ENCODE measurements at regions not wholly inside any gene's neighbourhood (a gene's known extent, or its start where the extent isn't known, plus 50 kb on each side); places are given as distances from the start of the nearest gene placed in this dataset.
"Not testable (repeated sequence)": the region's sequence is repeated elsewhere in the genome, so short reads cannot be mapped to it uniquely, and the experiment has no call there.

GRCh38 chr3:178095522-178095921 lies 440.7 kb upstream of the KCNMB2 start:
- DNase-seq: no peak

- no peak for DNase-seq
Observed at GRCh38 chr3:178096955-178097354, 439.3 kb upstream of the KCNMB2 start.

DNA sequence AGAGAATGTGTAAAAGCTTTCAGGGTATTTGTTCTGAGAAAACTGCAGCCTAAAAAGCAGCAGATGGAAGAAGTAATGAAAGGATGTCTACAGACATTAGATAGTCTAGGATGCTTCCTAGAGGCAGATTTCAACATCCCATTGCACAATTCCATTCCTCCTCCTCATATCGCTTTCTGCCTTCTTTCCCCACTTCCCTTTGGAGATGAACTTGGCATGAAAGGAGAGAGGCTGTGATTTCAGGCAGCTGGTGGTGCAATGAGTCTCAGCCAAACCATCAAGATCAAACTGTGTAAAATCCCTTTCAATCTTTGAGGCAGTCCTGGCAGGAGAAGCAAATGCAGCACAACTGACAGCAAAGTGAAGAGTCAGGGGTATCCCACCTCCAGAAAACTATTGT lies 438.7 kb upstream of the KCNMB2 start:
- no peak for DNase-seq

- no peak for DNase-seq
Observed at GRCh38 chr3:178099274-178099673, 437.0 kb upstream of the KCNMB2 start.

DNA sequence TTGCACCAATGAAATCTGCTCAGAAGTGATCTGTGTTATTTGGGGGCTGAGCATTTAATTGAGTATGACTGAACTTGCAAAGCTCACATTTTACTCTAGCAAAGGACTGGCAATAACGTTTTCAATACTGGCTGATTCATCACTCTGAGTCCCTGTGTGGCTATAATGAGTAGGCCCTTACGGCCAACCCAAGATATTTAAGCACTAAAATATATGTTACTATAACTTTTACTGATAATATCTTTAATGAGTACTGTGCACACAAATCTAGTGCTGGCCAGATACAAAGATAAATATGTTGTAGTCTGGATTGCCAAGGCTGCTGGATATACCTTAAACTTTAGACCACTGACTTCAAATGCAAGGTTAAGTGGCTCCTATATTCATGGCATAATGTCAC lies 436.4 kb upstream of the KCNMB2 start:
- DNase-seq: no peak

DNA sequence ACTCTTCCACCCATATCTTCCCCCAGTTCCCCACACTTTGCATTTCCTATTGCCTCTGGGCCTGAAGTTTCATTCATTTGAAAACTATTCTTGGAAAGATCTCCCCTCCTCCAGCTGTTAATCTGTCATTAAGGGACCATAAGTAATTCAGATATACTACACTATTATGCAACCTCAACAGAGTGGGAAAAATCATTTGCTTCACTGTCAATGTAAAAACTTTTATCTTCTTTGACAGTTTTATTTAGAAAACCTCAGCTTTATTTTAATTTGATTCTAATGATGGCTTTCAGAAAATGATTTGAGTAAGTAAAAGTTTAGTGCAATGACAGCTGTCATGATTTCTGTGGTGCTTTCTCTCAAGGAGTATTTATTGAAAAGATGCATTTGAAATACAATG lies 435.3 kb upstream of the KCNMB2 start:
- DNase-seq: no peak

GRCh38 chr3:178103140-178103539 lies 433.1 kb upstream of the KCNMB2 start:
- DNase-seq: no peak

DNA sequence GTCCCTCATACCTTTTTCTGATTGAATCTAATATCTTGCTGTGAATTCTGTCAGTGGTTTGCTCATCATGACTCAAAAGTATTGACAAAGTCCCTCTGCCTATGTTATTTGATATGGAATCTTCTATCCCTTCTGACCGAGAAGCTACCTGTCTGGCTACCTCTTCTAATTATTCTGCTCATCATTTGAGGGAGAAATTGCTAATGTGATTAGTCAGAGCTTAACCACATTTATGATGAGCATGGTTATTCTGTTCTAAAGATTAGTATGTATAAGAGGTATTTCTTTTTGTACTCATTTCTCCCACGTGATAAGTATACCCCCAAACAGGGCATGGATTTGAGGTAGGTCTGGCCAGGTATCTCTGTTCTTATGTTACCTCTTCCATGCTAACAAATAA lies 428.4 kb upstream of the KCNMB2 start:
- no peak for DNase-seq

DNA sequence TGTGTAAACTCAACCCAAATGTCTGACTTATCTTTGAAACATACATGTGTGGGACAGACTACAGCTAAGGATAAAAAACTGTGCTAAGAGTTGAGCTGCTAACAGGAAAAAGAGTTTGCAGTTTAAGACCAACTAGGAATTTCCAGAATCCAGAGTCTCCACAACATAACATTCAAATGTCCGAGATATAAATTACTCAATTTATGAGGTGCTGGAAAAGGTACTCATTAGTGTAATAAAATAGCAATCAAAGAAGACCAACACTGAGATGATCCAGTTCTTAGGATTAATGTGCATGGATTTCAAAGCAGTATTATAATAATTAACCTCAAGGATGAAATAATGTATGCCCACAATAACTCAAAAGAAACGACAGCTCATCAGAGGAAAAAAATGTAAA lies 426.5 kb upstream of the KCNMB2 start:
- DNase-seq: no peak

DNA sequence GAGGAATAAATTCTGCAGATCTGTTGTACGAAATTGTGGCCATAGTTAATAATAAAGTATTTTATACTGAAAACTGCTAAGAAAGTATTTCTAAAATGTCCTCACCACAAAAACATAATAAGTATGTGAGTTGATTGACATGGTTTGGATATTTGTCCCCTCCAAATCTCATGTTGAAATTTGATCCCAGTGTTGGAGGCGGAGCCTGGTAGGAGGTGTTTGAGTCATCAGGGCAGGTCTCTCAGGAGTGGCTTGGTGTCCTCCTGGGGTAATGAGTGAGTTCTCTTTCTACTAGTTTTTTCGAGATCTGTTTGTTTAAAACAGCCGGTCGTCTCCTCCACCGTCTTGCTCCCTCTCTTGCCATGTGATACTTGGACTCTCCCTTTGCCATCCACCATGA lies 424.1 kb upstream of the KCNMB2 start:
- DNase-seq: no peak

- not testable (repeated sequence) for DNase-seq
Observed at GRCh38 chr3:178112552-178112951, 423.7 kb upstream of the KCNMB2 start.

DNA sequence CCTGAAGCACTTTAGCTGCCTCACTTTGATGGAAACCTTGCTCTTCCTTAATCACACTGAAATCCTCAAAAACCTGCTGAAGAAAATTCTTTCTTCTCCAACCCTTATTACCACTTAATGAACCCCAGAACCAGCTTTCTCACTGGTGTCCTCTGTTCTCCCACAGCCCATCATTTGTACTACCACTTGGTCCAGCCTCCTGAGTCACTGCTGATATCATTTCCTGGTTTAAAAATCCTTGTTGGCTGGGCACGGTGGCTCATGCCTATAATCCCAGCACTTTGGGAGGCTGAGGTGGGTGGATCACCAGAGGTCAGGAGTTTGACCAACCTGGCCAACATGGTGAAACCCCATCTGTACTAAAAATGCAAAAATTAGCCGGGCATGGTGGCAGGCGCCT lies 418.6 kb upstream of the KCNMB2 start:
- DNase-seq: no peak

DNA sequence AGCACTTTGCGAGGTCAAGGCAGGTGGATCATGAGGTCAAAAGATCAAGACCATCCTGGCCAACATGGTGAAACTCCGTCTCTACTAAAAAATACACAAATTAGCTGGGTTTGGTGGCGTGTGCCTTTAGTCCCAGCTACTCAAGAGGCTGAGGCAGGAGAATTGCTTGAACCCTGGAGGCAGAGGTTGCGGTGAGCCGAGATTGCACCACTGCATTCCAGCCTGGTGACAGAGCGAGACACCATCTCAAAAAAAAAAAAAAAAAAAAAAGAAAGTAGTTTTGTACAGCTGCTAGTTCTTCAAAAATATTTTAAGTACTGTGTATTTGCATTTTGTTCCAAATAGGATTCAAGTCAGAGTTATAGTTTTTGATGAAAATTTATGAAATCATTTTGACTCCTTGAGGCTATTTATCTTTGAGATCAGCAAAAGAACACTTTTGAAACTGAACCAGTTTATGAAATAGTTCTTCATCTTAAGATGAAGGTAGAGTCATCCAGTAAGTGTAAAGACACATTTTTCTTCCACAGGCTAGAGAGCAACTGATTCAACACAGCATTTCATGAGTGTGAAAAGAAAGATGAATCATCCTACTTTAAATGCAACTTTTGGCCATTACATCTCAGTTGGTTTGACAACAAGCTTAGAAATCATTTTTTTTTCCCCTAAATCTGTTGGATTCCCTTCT lies 416.5 kb upstream of the KCNMB2 start:
- DNase-seq: not testable (repeated sequence)

GRCh38 chr3:178120367-178120766 lies 415.9 kb upstream of the KCNMB2 start:
- DNase-seq: no peak

DNA sequence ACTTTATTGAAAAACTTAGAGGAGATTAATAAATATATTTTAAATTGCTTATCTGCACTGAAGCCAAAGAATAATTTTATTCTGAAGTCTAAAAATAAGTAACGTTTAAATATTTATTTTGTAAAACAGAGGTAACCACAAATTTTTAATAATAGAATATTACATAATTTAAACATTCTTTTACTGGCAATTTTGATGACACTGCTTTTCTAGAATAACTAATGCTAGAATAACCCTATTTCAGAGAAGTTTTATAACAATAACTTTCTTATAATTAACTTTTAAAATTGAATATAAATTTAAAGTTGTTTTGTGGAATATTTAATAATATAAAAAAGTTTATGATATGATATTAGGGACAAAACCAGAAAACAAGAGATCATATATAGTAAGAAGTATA lies 409.6 kb upstream of the KCNMB2 start:
- DNase-seq: no peak

GRCh38 chr3:178127221-178127620 lies 409.0 kb upstream of the KCNMB2 start:
- no peak for DNase-seq

- DNase-seq: no peak
Observed at GRCh38 chr3:178129109-178129508, 407.1 kb upstream of the KCNMB2 start.

DNA sequence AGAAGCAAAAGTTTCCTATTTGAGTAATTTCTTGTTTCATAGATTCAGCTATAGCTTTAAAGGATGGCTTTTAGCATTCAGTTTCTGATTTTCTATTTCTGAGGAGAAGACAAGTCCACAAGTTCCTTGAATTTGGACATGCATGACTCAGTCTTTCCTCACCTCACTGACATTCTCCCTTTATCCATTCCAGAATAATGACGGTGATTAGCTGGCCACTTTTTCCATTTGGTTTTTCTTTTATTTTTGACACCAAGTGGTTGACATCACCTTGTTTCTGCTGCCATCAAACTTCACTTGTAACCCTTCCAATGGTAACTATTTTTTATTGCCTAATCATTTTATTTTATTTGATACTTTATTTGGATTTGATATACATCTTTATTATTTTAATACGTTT lies 404.4 kb upstream of the KCNMB2 start:
- no peak for DNase-seq

DNA sequence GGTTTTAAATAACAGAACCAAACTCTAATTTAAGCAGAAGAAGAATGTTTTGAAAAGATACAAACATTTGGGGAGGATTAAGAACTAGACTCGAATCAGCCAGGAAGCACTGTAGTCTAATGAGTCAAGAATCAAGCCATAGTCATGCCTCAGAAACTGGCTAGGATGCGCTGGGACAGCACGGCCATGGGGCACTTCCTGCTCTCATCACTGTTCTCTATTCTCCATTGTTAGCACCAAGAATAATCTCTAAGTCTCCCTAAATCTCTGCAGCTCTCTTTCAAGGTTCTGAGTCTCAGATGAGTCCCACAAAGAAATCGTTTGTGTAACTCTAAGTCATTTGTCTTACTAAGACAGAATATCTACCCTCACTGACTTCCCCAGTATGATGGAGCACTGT lies 399.0 kb upstream of the KCNMB2 start:
- no peak for DNase-seq

GRCh38 chr3:178137831-178138230 lies 398.4 kb upstream of the KCNMB2 start:
- no peak for DNase-seq

- DNase-seq: no peak
Observed at GRCh38 chr3:178139116-178139515, 397.1 kb upstream of the KCNMB2 start.

GRCh38 chr3:178140531-178141304 lies 395.5 kb upstream of the KCNMB2 start:
- no peak for DNase-seq

- DNase-seq: not testable (repeated sequence)
Observed at GRCh38 chr3:178141305-178141684, 394.9 kb upstream of the KCNMB2 start.

- DNase-seq: no peak
Observed at GRCh38 chr3:178146406-178146831, 389.8 kb upstream of the KCNMB2 start.

- no peak for DNase-seq
Observed at GRCh38 chr3:178147001-178147400, 389.2 kb upstream of the KCNMB2 start.

All from NCI-H1048 (cell line).